Activated naive CD4-positive, alpha-beta T cell treated with anti-CD3 and anti-CD28 coated beads, Interleukin-2, amount 50 U/mL, for 72 hours (primary cell): ENCODE measurements at regions not wholly inside any gene's neighbourhood (a gene's known extent, or its start where the extent isn't known, plus 50 kb on each side); places are given as distances from the start of the nearest gene placed in this dataset.
A peak's percentile ranks its signal among the peaks of the same experiment; 100 is the strongest.

Experiments
- ATAC-seq, 2 donors: fragments of 150-1000 bp; cut with Tn5 transposase; 2 replicates each; pipeline ENCODE4 v1.10.0; 2021; ENCODE audit warnings: mild to moderate bottlenecking in 2 of 2, moderate library complexity in 2 of 2
- DNase-seq, 2 donors: peaks; one replicate each; pipeline ENCODE4 v3.0.0; 2021 to 2022; ENCODE audit warnings: low spot score in 2 of 2
- H3K27ac Mint-ChIP-seq, 2 donors: one replicate each; pipeline ENCODE4 v1.8.0; 2022; ENCODE audit warnings: mild to moderate bottlenecking in 2 of 2, mixed read lengths in 2 of 2
- H3K36me3 Mint-ChIP-seq, 2 donors: one replicate each; pipeline ENCODE4 v1.8.0; 2022; ENCODE audit warnings: mixed read lengths in 2 of 2
- H3K9me3 Mint-ChIP-seq, 2 donors: one replicate each; pipeline ENCODE4 v1.8.0; 2022; ENCODE audit warnings: mixed read lengths in 2 of 2

GRCh38 chr2:7929281-7929680 lies 752.6 kb upstream of the ID2 start:
- ATAC-seq (no peak), DNase-seq (no peak)
- Mint-ChIP-seq H3K36me3 (peaks cover 9 to 22% of the 10 kb centered on the region in 2 donors), H3K9me3 (peaks cover 9 to 10% of the 10 kb centered on the region in 2 donors), H3K27ac (peak overlapping the region in 1 of 2 donors; percentile 45)

- peak in 1 of 2 donors; percentile 22 for DNase-seq
- H3K36me3 Mint-ChIP-seq, result peaks cover 9 to 22% of the 10 kb centered on the region in 2 donors
- H3K9me3 Mint-ChIP-seq, result peaks cover 9 to 10% of the 10 kb centered on the region in 2 donors
- ATAC-seq, result peak; percentile 79 to 90
- peak overlapping the region; percentile 58 to 77 for H3K27ac Mint-ChIP-seq
Measured at GRCh38 chr2:7930800-7931635, 750.8 kb upstream of the ID2 start.

GRCh38 chr2:7931808-7932207 lies 750.0 kb upstream of the ID2 start:
- ATAC-seq (peak in 1 of 2 donors; percentile 50), DNase-seq (no peak)
- Mint-ChIP-seq H3K27ac (peak overlapping the region; percentile 69 to 77), H3K36me3 (peaks cover 9 to 22% of the 10 kb centered on the region in 2 donors), H3K9me3 (peaks cover 9 to 10% of the 10 kb centered on the region in 2 donors)

GRCh38 chr2:7933672-7934071 lies 748.2 kb upstream of the ID2 start:
- H3K36me3 Mint-ChIP-seq, result peaks cover 9 to 30% of the 10 kb centered on the region in 2 donors
- ATAC-seq (no peak), DNase-seq (no peak)
- H3K27ac Mint-ChIP-seq, result no peak overlapping the region
- peaks cover 9 to 14% of the 10 kb centered on the region in 2 donors for H3K9me3 Mint-ChIP-seq

GRCh38 chr2:7934476-7934875 lies 747.4 kb upstream of the ID2 start:
- H3K36me3 Mint-ChIP-seq, result peaks cover 9 to 34% of the 10 kb centered on the region in 2 donors
- no peak overlapping the region for H3K27ac Mint-ChIP-seq
- peaks cover 9 to 15% of the 10 kb centered on the region in 2 donors for H3K9me3 Mint-ChIP-seq
- ATAC-seq (no peak), DNase-seq (no peak)

GRCh38 chr2:7937082-7937481 lies 744.8 kb upstream of the ID2 start:
- DNase-seq (no peak), ATAC-seq (no peak)
- Mint-ChIP-seq H3K9me3 (peaks cover 10 to 20% of the 10 kb centered on the region in 2 donors), H3K27ac (no peak overlapping the region), H3K36me3 (peaks cover 4 to 26% of the 10 kb centered on the region in 2 donors)

- peaks cover 0 to 17% of the 10 kb centered on the region in 2 donors for H3K36me3 Mint-ChIP-seq
- no peak overlapping the region for H3K27ac Mint-ChIP-seq
- no peak for ATAC-seq
- no peak for DNase-seq
- H3K9me3 Mint-ChIP-seq, result peaks cover 4 to 14% of the 10 kb centered on the region in 2 donors
Measured at GRCh38 chr2:7940723-7941122, 741.1 kb upstream of the ID2 start.

GRCh38 chr2:7943446-7943845 lies 738.4 kb upstream of the ID2 start:
- peaks cover 0 to 11% of the 10 kb centered on the region in 2 donors for H3K36me3 Mint-ChIP-seq
- DNase-seq (no peak), ATAC-seq (no peak)
- H3K9me3 Mint-ChIP-seq, result peaks cover 4 to 9% of the 10 kb centered on the region in 2 donors
- H3K27ac Mint-ChIP-seq, result no peak overlapping the region

GRCh38 chr2:7945026-7945425 lies 736.8 kb upstream of the ID2 start:
- ATAC-seq (no peak), DNase-seq (no peak)
- no peaks in the 10 kb centered on the region for H3K9me3 Mint-ChIP-seq
- H3K36me3 Mint-ChIP-seq, result no peaks in the 10 kb centered on the region
- H3K27ac Mint-ChIP-seq, result no peak overlapping the region

- Mint-ChIP-seq H3K27ac (no peak overlapping the region), H3K36me3 (no peaks in the 10 kb centered on the region), H3K9me3 (no peaks in the 10 kb centered on the region)
- ATAC-seq (no peak), DNase-seq (no peak)
Measured at GRCh38 chr2:7950035-7950612, 731.7 kb upstream of the ID2 start.

- Mint-ChIP-seq H3K36me3 (no peaks in the 10 kb centered on the region), H3K27ac (no peak overlapping the region), H3K9me3 (no peaks in the 10 kb centered on the region)
- ATAC-seq, result no peak
- no peak for DNase-seq
Measured at GRCh38 chr2:7951001-7951400, 730.9 kb upstream of the ID2 start.

GRCh38 chr2:7951490-7951889 lies 730.4 kb upstream of the ID2 start:
- no peak for DNase-seq
- Mint-ChIP-seq H3K27ac (no peak overlapping the region), H3K36me3 (no peaks in the 10 kb centered on the region), H3K9me3 (no peaks in the 10 kb centered on the region)
- ATAC-seq, result no peak

- no peak overlapping the region for H3K27ac Mint-ChIP-seq
- H3K9me3 Mint-ChIP-seq, result no peaks in the 10 kb centered on the region
- no peaks in the 10 kb centered on the region for H3K36me3 Mint-ChIP-seq
- no peak for ATAC-seq
- DNase-seq, result no peak
Measured at GRCh38 chr2:7952046-7952745, 729.7 kb upstream of the ID2 start.

- H3K36me3 Mint-ChIP-seq, result no peaks in the 10 kb centered on the region
- ATAC-seq, result no peak
- no peaks in the 10 kb centered on the region for H3K9me3 Mint-ChIP-seq
- no peak for DNase-seq
- H3K27ac Mint-ChIP-seq, result no peak overlapping the region
Measured at GRCh38 chr2:7953195-7953594, 728.7 kb upstream of the ID2 start.

- Mint-ChIP-seq H3K27ac (no peak overlapping the region), H3K36me3 (no peaks in the 10 kb centered on the region), H3K9me3 (no peaks in the 10 kb centered on the region)
- ATAC-seq, result no peak
- DNase-seq, result no peak
Measured at GRCh38 chr2:7954234-7954633, 727.6 kb upstream of the ID2 start.

- Mint-ChIP-seq H3K36me3 (no peaks in the 10 kb centered on the region), H3K9me3 (no peaks in the 10 kb centered on the region), H3K27ac (no peak overlapping the region)
- ATAC-seq (no peak), DNase-seq (no peak)
Measured at GRCh38 chr2:7956126-7956689, 725.6 kb upstream of the ID2 start.

- H3K27ac Mint-ChIP-seq, result no peak overlapping the region
- no peaks in the 10 kb centered on the region for H3K36me3 Mint-ChIP-seq
- DNase-seq (no peak), ATAC-seq (no peak)
- H3K9me3 Mint-ChIP-seq, result no peaks in the 10 kb centered on the region
Measured at GRCh38 chr2:7961550-7961949, 720.3 kb upstream of the ID2 start.
